GM18519 (cell line): ENCODE measurements at regions not wholly inside any gene's neighbourhood (a gene's known extent, or its start where the extent isn't known, plus 50 kb on each side); places are given as distances from the start of the nearest gene placed in this dataset.
"Not testable (repeated sequence)": the region's sequence is repeated elsewhere in the genome, so short reads cannot be mapped to it uniquely, and the experiment has no call there.

Experiments
- ATAC-seq: cut with Tn5 transposase; IDR thresholded peaks from one replicate; pipeline ENCODE4 v1.9.1; 2021; ENCODE audit warnings: mild to moderate bottlenecking, moderate library complexity; ENCODE audit not compliant: unreplicated experiment, low FRiP score

- ATAC-seq, result no peak
These were observed 596.5 kb downstream of the NXPH1 start for GRCh38 chr7:9029681-9030530.

- no peak for ATAC-seq
These were observed 597.6 kb downstream of the NXPH1 start for GRCh38 chr7:9030976-9031375.

- no peak for ATAC-seq
These were observed 598.0 kb downstream of the NXPH1 start for GRCh38 chr7:9031386-9031785.

GRCh38 chr7:9036080-9036479 is 602.7 kb downstream of the NXPH1 start:
- ATAC-seq, result no peak

- ATAC-seq, result no peak
These were observed 637.9 kb downstream of the NXPH1 start for GRCh38 chr7:9071160-9071762.

- ATAC-seq, result not testable (repeated sequence)
These were observed 642.4 kb downstream of the NXPH1 start for GRCh38 chr7:9075774-9076173.

GRCh38 chr7:9082203-9082602 is 648.8 kb downstream of the NXPH1 start:
- ATAC-seq, result no peak

- no peak for ATAC-seq
These were observed 650.4 kb downstream of the NXPH1 start for GRCh38 chr7:9083837-9084236.

- ATAC-seq, result no peak
These were observed 657.9 kb downstream of the NXPH1 start for GRCh38 chr7:9091282-9091681.

GRCh38 chr7:9097565-9098060 is 664.2 kb downstream of the NXPH1 start:
- ATAC-seq, result no peak

GRCh38 chr7:9100289-9100688 is 666.9 kb downstream of the NXPH1 start:
- no peak for ATAC-seq

- ATAC-seq, result no peak
These were observed 669.4 kb downstream of the NXPH1 start for GRCh38 chr7:9102846-9103245.

GRCh38 chr7:9106747-9107146 is 673.3 kb downstream of the NXPH1 start:
- no peak for ATAC-seq

- ATAC-seq, result no peak
These were observed 686.9 kb downstream of the NXPH1 start for GRCh38 chr7:9120331-9120730.

GRCh38 chr7:9124320-9124719 is 690.9 kb downstream of the NXPH1 start:
- no peak for ATAC-seq

- ATAC-seq, result no peak
These were observed 691.8 kb downstream of the NXPH1 start for GRCh38 chr7:9125246-9125645.

GRCh38 chr7:9127901-9128300 is 694.5 kb downstream of the NXPH1 start:
- no peak for ATAC-seq

GRCh38 chr7:9148687-9149086 is 715.3 kb downstream of the NXPH1 start:
- ATAC-seq, result no peak

- ATAC-seq, result no peak
These were observed 716.2 kb downstream of the NXPH1 start for GRCh38 chr7:9149499-9150082.

- not testable (repeated sequence) for ATAC-seq
These were observed 730.3 kb downstream of the NXPH1 start for GRCh38 chr7:9163691-9164090.

GRCh38 chr7:9175871-9176270 is 742.5 kb downstream of the NXPH1 start:
- ATAC-seq, result no peak

GRCh38 chr7:9181356-9181755 is 747.9 kb downstream of the NXPH1 start:
- ATAC-seq, result no peak
